Colonic mucosa (tissue), 4 donors: ENCODE measurements at regions not wholly inside any gene's neighbourhood (a gene's known extent, or its start where the extent isn't known, plus 50 kb on each side); places are given as distances from the start of the nearest gene placed in this dataset.

Source experiments
- DNase-seq: peaks from one replicate; pipeline ENCODE4 v3.0.0-alpha.2; 2020
- H3K27ac ChIP-seq: fragments of 200-600 bp; one replicate; pipeline ENCODE4 v1.8.0; 2021
- H3K27me3 ChIP-seq: fragments of 200-600 bp; one replicate; pipeline ENCODE4 v1.8.0; 2021
- H3K36me3 ChIP-seq: fragments of 200-600 bp; one replicate; pipeline ENCODE4 v1.8.0; 2021
- H3K4me1 ChIP-seq: fragments of 200-600 bp; one replicate; pipeline ENCODE4 v1.8.0; 2021; ENCODE audit warnings: mild to moderate bottlenecking
- H3K4me3 ChIP-seq: fragments of 200-600 bp; one replicate; pipeline ENCODE4 v1.8.0; 2021
- H3K9ac ChIP-seq, 2 donors: one replicate each; pipeline ENCODE4 v1.7.0; 2013; ENCODE audit warnings: control low read depth in 2 of 2, low read depth in 2 of 2, low read length in 2 of 2
- H3K9me3 ChIP-seq: fragments of 200-600 bp; one replicate; pipeline ENCODE4 v1.8.0; 2021
- intact Hi-C: fragments of 100-400 bp; cut with DNase I; formaldehyde crosslinking; loops from one replicate; pipeline ENCODE4 v1.14.1; 2022
- TF ChIP-seq, protein P1 (sequence below): fragments of 200-600 bp; IDR thresholded peaks from one replicate; pipeline ENCODE4 v1.8.0; 2022; ENCODE audit warnings: antibody characterized with exemption, mild to moderate bottlenecking
- donor health status: healthy.
- donor health status: DM: no; HTN: no; CAD: no.
- donor health status: DM: no; HTN: no; CAD: no.

DNA sequence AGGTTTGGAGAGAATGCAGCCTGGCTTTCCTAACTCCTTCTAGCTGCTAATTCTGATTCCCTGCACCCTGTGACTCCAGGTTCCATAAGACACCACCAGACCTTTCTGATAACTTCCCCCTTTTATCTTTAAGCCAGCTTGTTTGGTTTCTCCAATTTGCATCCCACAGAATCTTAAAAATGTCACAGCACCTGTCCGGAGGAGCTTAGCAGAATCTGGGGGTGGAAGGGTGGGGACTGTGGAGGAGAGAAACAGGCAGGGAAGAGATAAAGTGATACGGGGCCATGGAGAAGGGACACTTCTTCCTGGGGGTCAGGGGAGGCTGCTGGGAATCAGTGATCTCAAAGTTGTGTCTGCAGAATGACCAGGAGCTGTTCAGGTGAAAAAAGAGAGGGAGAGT is 59.4 kb downstream of the FOXL1 start:
- intact Hi-C loops: no loop called here
- H3K4me3 ChIP-seq: no peak overlapping the region
- H3K9me3 ChIP-seq: no peaks in the 10 kb centered on the region
- no peaks in the 10 kb centered on the region for H3K36me3 ChIP-seq
- no peaks in the 10 kb centered on the region for H3K4me1 ChIP-seq
- no peak for DNase-seq
- no peak overlapping the region for H3K9ac ChIP-seq
- TF ChIP-seq, protein P1, sequence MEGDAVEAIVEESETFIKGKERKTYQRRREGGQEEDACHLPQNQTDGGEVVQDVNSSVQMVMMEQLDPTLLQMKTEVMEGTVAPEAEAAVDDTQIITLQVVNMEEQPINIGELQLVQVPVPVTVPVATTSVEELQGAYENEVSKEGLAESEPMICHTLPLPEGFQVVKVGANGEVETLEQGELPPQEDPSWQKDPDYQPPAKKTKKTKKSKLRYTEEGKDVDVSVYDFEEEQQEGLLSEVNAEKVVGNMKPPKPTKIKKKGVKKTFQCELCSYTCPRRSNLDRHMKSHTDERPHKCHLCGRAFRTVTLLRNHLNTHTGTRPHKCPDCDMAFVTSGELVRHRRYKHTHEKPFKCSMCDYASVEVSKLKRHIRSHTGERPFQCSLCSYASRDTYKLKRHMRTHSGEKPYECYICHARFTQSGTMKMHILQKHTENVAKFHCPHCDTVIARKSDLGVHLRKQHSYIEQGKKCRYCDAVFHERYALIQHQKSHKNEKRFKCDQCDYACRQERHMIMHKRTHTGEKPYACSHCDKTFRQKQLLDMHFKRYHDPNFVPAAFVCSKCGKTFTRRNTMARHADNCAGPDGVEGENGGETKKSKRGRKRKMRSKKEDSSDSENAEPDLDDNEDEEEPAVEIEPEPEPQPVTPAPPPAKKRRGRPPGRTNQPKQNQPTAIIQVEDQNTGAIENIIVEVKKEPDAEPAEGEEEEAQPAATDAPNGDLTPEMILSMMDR: no peak
- H3K27me3 ChIP-seq: no peaks in the 10 kb centered on the region
- no peak overlapping the region for H3K27ac ChIP-seq

DNA sequence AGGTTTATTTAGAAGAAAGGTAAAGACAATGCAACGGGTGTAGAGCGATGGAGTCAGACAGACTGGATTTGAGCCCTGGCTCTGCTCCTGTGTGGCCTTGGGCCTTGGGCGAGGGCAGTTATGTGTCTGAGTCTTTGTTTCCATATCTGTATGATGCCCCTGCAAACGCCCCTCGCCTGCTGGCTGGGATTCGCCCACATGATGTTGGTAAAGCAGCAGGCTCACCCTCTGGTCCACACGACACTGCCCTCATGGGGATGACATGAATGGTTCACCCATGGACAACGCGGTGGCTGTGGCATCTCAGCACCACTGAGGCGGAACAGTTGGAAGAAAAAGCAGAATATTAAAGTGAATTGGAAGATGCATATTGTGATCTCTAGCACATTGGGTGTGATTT is 60.3 kb downstream of the FOXL1 start:
- intact Hi-C loops: no loop called here
- TF ChIP-seq, protein P1: no peak
- Histone ChIP-seq H3K27me3 (no peaks in the 10 kb centered on the region), H3K4me3 (no peak overlapping the region), H3K9me3 (no peaks in the 10 kb centered on the region), H3K36me3 (no peaks in the 10 kb centered on the region), H3K4me1 (no peaks in the 10 kb centered on the region), H3K9ac (no peak overlapping the region), H3K27ac (no peak overlapping the region)
- DNase-seq: no peak

DNA sequence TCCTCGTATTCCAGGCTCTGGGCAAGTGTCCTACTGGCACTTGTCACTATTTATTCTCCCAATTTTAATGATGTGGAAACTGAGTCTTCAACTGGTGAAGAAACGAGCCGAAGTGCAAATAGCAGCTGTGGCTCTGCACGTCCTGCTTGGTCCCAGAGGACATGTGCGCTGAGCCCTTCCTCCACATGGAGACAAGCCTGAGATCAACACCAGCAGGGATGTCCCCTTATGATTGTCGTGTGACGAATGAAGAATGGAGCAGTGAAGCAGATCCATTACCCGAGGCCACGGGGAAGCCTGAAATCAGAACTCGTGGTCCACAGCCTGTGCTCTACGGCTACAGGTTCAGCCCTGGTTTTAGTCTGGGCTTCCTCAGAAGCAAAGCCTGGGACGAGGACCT is 61.0 kb downstream of the FOXL1 start:
- intact Hi-C loops: no loop called here

DNA sequence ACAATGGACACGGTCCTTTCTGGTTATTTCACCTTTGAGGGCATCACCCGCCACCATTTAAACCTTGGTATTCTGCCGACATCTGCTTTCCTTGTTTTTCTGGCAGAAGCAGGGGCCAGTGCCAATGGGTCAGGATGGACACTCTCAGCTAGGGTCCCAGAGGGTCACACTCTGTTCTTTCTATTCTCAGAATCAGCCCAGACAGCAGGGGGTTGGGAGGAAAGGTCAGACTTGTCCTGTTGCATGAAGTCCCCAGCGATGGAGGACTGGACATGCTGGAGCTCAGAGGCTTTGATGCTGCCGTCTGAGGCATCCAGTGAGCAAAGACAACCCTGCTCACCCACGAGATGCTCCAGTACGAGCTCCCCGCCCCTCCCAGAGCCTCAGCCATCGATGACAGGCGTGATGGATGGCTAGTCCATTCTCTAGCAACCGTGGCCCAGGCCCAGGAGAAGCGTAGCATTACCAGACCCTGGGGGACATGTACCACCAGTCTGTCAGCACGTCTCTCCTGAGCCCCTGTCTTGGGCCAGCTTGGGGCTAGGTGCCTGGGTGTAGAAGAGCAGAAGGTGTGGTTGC is 62.0 kb downstream of the FOXL1 start:
- DNase-seq: no peak
- TF ChIP-seq, protein P1: no peak
- H3K9me3 ChIP-seq: no peaks in the 10 kb centered on the region
- intact Hi-C loops: no loop called here
- no peak overlapping the region for H3K9ac ChIP-seq
- no peaks in the 10 kb centered on the region for H3K4me1 ChIP-seq
- no peaks in the 10 kb centered on the region for H3K36me3 ChIP-seq
- no peak overlapping the region for H3K27ac ChIP-seq
- no peaks in the 10 kb centered on the region for H3K27me3 ChIP-seq
- H3K4me3 ChIP-seq: no peak overlapping the region

More for the DNA sequence above, 61.0 kb downstream of the FOXL1 start:
- TF ChIP-seq, protein P1: no peak
- Histone ChIP-seq H3K9me3 (no peaks in the 10 kb centered on the region), H3K4me1 (no peaks in the 10 kb centered on the region), H3K4me3 (no peak overlapping the region), H3K27me3 (no peaks in the 10 kb centered on the region), H3K27ac (no peak overlapping the region), H3K9ac (no peak overlapping the region), H3K36me3 (no peaks in the 10 kb centered on the region)
- DNase-seq: no peak

DNA sequence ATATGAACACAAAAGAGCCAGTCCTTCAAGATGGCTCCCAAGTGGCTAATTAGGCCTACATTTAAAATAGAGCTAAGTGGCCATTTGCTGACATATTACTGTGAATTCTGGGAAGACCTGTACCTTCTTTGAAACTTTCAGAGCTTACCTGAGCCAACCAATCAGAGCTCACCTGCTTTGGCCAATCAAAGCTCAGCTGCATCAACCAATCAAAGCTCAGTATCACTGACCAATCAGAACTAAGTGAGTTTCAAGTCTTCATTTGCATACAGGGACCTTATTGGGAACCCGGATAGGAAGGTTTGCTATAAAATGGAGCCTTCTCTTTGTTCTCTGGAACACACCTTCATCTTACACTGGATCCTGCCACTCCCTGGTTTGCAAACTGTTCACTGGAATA is 63.7 kb downstream of the FOXL1 start:
- intact Hi-C loops: no loop called here
- TF ChIP-seq, protein P1: no peak
- Histone ChIP-seq H3K9ac (no peak overlapping the region), H3K4me1 (no peaks in the 10 kb centered on the region), H3K9me3 (no peaks in the 10 kb centered on the region), H3K36me3 (no peaks in the 10 kb centered on the region), H3K27ac (no peak overlapping the region), H3K4me3 (no peak overlapping the region), H3K27me3 (no peaks in the 10 kb centered on the region)
- no peak for DNase-seq
